Neural progenitor cell (in vitro differentiated cells): ENCODE measurements at regions not wholly inside any gene's neighbourhood (a gene's known extent, or its start where the extent isn't known, plus 50 kb on each side); places are given as distances from the start of the nearest gene placed in this dataset.

Source experiments
- CTCF ChIP-seq: fragments of 200-600 bp; sonication (generic); IDR thresholded peaks from 2 replicates; pipeline ENCODE4 v1.5.1; 2017; ENCODE audit warnings: antibody characterized with exemption, mild to moderate bottlenecking
- EZH2 ChIP-seq: fragments of 200-600 bp; sonication (generic); IDR thresholded peaks from 2 replicates; pipeline ENCODE4 v1.6.1; 2017; ENCODE audit warnings: antibody characterized with exemption, mild to moderate bottlenecking, moderate library complexity
- EZH2phosphoT487 ChIP-seq: fragments of 200-600 bp; sonication (generic); IDR thresholded peaks from 2 replicates; pipeline ENCODE4 v1.6.1; 2017; ENCODE audit warnings: antibody characterized with exemption

DNA sequence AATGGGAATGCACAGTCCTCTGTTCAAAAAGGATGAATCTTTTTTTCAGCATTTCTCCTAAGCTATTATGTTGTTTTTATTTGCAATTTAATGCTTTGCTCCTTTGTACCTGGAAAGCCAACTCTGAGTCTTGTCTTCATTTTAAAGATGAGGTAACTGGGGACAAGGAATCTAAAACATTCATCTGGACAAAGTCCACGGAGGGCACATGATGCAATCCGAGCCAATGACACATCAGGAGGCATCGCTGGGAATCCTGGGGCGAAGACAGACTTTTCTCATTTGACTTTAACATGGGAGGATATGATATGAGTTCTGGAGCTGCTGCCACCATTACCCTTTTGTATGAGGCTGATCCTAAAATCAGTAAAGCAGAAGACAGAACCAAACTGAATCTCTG, 116.5 kb upstream of the REG3G start:
- TF ChIP-seq EZH2 = no peak
- no peak for TF ChIP-seq CTCF
- no peak for TF ChIP-seq EZH2phosphoT487
